Heart left ventricle (tissue), 13 donors: ENCODE measurements at regions not wholly inside any gene's neighbourhood (a gene's known extent, or its start where the extent isn't known, plus 50 kb on each side); places are given as distances from the start of the nearest gene placed in this dataset.

Experiments used
- POLR2A ChIP-seq, 2 donors: fragments of 450-650 bp; IDR thresholded peaks; one replicate each; pipeline ENCODE4 v1.6.1; 2017; ENCODE audit warnings: antibody characterized with exemption in 2 of 2, mild to moderate bottlenecking in 2 of 2, moderate library complexity in 2 of 2
- TF ChIP-seq, protein P1 (sequence below), 12 donors: fragments of 200-600 bp; sonication (generic) in 4 of 12; IDR thresholded peaks; one replicate each; pipeline versions ENCODE4 v1.5.0 to v1.8.0; 2018 to 2022; ENCODE audit warnings: antibody characterized with exemption in 12 of 12, mild to moderate bottlenecking in 5 of 12
- donor health status: ischemic (EF 13 %, LVEDD 7.1; RV severe dilation, severe dysfunction).
- donor health status: DM: no; HTN: yes; CAD: no.
- donor health status: DM: no; HTN: no; CAD: no.
- donor health status: ischemic (EF 25% LVEDD 6.9; RV normal size, moderate dysfunction).
- donor health status: ischemic (EF 25% LVEDD 5.7; RV mildly dilated, moderate dysfunction).
- donor health status: ischemic (EF 35%, LVEDD 5.7; RV mildly dilated, moderate dysfunction).
- donor health status: nonischemic (EF 11% LVEDD 7.7; RV severe dilation, severe dysfunction).
- donor health status: DM: yes; HTN: yes; CAD: no.
- donor health status: PGD.
- donor health status: ischemic (EF 29% LVEDD 5.4; RV normal size, mild dysfunction).
- donor health status: nonischemic (EF 23%, LVEDD 6.1; RV moderate dilation, normal function).

DNA sequence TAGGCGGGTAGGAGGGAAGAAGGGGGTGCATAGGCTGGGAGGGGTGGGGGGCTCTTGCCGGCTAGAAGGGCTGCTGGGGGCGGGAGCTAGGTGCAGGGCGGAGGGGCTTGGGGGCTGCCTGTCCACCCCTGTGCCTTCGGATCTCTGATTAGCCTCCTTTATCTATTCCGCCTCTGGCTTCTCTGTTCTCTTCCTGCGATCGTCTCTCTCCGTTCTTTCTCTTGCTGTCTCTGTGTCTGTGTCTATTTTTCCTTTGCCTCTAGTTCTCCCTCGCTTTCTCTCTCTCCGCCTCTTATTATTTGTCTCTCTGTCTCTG, 166.7 kb upstream of the LHX5 start:
- TF ChIP-seq, protein P1, sequence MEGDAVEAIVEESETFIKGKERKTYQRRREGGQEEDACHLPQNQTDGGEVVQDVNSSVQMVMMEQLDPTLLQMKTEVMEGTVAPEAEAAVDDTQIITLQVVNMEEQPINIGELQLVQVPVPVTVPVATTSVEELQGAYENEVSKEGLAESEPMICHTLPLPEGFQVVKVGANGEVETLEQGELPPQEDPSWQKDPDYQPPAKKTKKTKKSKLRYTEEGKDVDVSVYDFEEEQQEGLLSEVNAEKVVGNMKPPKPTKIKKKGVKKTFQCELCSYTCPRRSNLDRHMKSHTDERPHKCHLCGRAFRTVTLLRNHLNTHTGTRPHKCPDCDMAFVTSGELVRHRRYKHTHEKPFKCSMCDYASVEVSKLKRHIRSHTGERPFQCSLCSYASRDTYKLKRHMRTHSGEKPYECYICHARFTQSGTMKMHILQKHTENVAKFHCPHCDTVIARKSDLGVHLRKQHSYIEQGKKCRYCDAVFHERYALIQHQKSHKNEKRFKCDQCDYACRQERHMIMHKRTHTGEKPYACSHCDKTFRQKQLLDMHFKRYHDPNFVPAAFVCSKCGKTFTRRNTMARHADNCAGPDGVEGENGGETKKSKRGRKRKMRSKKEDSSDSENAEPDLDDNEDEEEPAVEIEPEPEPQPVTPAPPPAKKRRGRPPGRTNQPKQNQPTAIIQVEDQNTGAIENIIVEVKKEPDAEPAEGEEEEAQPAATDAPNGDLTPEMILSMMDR (IDR thresholded peaks at IDR 0.05): no peak
- TF ChIP-seq POLR2A (IDR thresholded peaks at IDR 0.05): no peak
